ENCODE measurements at regions not wholly inside any gene's neighbourhood (a gene's known extent, or its start where the extent isn't known, plus 50 kb on each side); places are given as distances from the start of the nearest gene placed in this dataset.
"Not testable (repeated sequence)": the region's sequence is repeated elsewhere in the genome, so short reads cannot be mapped to it uniquely, and the experiment has no call there.

DNA sequence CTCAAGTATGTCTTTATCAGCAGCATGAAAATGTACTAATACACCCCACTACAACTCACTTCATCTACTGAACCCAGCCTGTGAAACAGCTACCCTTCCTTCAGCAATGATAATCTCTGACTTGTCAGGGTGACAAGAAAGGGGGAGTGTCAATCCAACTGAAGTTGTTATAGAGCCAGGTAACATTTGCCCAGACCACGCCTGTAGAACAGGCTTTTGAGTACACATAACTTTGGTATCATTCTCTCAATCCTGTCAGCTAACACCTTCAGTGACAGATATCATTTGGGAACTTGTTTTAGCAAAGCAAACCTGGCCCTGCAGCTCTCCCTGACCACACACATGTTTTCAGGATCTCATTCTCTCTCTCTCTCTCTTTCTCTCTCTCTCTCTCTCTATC lies 592.2 kb downstream of the SMARCA1 start:
- FAIRE-seq, result no peak

DNA sequence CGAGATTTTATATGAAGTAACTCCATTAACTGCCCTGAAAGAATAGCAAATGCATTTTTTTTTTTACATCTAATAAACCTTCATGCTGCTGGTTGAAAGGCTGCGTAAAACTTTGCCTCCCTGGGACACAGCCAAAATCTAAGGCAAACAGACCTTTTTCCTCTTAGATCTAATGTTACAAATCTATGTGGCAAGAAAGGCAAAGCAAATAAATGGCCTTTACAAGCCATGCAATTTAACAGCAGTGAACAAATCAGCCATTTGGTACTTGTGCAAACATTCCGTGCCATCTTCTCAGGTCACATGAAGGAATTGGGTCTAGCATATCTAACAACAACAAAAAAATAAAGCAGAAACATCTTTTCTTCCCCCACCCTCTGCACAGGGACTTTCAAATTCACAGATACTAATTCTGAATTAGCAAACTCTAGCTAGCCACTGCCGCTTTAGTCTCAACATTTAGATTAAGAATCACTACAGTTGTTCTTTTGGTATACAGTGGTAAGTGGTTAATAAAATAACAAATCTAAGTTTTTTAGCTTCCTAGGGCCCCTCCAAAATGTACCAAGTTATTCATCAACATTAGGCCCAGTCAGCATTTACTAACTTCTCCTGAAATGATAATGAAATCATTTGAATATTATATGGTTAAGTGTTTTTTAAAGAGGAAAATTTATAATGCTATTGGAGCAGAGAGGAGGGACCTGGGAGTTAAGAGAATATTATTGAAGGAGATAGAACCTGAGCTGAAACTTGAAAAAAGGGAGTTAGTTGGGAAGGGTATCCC lies 593.8 kb downstream of the SMARCA1 start:
- FAIRE-seq, result no peak

DNA sequence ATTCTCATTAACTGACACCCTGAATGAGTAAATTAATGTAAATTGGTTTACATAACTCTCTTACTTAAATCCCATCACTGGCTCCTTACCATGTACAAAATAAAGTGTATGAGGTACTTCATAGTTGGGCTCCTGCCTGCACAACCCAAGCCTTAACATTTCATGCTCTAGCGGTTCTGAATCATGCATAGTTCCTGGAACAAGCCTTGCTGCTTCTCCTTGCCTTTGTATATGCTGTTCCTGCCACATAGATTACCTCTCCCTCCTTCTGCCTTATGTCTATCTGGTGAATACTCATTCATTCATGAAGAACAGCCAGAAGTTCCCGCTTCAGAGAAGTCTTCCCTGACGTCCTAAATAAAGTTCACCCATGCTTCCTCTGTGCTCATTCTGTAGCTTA lies 594.7 kb downstream of the SMARCA1 start:
- FAIRE-seq, result no peak

DNA sequence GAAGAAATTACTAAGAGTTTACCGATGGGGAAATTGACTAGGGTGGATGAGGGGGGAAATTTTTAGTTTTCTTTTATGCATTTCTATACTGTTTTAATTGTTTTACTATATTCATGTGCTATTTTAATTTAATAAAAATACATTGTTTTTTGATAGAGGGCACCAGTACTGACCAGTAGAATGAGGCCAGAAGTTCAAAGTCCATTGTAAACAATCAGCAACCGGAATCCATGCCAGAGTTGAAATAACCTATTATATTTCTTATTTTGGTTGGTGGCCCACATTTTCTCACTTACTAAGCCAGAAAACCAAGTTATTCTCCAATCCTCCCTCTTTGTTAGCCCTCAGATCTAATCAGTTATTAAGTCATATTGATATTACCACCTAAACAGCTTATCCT lies 595.9 kb downstream of the SMARCA1 start:
- no peak for FAIRE-seq

DNA sequence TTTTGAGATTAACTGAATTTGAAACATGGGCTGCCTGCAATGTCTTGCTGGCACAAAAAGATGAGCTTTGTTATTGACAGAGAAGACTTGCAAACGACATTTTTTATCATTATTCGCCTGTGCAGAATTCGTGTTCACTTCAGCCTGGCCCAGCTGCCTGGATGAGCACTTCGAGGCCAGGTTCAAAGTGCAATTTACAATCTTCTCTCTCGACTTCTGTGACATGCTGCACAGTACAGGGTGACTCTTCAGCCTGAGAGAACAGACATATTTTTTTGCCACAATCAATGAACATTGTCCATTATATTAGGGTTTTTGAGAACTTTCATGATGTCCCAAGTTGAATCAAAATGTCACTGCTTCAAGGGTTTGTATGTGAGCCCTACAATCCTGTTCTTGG lies 616.5 kb downstream of the SMARCA1 start:
- no peak for FAIRE-seq

DNA sequence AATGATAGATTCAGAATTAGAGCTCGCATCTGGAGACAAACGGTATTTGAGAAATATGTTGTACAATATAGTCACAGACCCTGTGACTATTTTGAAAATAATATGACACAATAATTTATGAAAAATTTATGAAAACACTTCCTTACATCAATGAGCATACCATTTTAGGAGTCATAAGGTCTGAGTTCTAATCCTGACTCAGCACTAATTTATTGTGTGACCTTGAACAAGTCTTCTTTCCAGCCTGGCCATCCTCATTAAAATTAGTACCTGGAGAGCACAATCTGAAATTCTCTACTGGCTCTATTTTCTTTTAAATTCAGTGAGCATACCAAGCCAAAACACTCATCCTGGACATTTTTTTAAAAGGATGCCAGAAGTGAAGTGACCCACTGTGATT lies 622.3 kb downstream of the SMARCA1 start:
- FAIRE-seq, result no peak

DNA sequence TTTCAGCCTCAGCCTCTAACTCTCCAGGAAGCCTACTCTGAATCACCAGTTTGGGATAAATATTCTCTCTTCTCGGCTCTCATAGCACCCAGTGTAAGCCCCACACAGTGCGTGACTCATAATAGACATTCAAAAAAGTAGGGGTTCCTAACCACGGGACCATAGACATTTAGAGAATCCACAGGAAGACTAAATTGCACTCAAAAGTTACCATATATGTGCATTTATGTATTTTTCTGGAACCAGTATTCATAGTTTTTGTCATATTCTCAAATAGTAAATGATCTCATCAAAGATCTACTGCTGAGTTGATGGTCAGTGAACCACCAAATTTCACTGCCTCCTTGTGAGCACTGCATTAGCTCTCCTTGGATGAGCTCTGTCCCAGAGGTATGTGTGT lies 625.7 kb downstream of the SMARCA1 start:
- no peak for FAIRE-seq

DNA sequence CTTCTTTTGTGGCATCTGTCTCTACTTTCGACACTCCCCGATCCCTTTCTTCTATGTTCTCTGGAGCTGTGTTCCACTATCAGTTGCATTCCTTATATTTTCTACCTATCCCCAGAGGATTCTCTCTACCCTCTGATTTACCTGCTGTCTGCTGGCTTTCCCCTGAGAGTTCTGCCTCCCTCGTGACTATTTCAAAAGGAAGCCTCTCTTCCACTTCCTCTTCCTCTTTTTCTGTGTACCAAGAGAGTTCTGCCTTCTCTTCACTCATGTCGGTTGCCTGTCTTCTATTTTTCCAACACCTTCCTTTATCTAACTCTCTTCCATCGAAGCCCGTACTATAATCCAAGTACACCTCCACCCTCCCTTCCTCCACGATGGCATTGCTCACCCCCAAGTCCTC lies 631.7 kb downstream of the SMARCA1 start:
- no peak for FAIRE-seq

DNA sequence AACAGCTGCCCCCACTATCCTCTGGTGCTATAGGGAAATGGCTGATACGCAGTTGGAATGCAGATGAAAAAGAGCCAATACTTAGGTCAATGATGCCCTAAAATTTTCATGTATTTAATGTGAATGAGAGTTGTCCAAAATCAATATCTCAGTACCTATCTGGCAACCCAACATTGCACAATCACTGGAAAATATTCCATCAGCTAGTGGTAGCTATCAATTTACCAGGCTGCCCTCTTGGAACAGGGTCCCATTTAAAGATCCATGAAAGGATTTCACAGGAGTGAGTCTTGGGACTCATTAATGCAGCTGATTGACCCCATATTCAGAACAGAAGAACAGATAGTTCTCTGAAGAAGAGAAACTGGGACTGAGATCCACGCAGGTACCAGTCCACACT lies 638.9 kb downstream of the SMARCA1 start:
- FAIRE-seq, result no peak

DNA sequence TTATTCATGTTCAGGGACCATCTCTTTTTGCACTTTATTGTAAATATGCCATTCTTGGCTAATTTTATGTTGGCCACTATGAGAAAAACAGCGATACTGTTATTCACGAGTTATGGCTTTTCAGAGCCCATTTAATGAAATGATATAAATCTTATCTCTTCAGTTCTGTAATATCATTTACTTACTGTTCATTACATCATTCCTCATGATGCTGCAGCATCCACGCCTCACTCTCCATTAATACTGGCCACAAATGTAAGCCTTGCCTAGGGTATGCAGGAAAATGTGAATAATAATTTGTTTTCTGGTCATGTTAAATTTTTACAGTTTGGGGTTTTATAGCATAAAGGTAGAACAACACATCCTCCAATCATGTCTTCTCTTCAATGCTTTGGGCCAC lies 639.6 kb downstream of the SMARCA1 start:
- no peak for FAIRE-seq

DNA sequence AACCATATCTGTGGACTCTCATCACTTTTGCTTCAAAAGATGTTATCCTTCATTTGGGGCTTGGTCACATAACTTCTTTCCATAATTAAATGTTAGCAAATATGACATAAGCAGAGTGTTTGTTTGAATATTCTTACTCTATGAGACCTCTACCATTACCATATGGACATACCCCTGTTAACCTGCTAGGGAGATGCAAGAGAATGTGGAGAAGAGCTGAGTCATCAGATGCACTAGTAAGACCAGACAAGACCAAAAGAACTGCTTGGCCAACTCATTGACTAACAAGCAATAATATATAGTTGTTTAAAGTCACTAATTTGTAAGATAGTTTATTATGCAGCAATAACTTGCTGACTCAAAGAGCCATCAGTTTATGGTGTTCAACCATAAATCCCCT lies 652.9 kb downstream of the SMARCA1 start:
- FAIRE-seq, result no peak

DNA sequence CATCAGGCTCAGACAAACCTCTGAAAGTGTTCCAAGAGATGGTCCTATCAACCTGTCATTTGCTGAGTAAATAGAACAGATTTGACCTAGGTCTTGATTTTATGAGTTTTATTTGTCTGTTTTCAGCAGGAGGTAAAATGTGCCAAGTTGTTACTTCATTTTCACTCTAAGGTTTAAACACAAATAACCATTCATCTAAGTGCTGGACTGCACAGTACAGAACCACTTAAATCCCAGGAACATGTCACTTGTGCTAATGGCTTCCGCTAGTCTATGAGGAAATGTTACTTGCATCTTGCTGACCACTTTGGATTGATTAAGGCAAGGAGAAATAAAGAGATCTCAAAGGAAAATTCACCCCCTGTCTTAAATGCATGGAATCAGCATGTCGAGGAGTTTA lies 660.7 kb downstream of the SMARCA1 start:
- FAIRE-seq, result no peak

DNA sequence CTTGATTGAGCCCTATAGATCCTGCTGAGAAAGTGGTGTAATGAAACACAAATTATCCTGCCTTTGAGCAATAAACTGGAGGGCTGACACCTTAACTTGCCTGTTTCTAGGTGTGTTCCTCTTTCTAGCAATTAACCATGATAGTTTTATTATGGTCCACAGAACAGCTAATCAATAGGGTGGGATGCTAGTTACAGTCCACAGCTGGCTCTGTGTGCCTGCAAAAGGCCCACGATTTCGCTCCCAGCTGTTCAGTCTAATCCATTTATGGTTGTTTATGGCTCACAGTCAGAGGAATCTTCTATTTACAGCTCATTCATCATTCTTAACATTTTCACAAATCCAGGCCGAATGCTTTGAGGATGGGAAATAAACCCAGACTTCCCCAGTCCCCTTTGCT lies 674.9 kb downstream of the SMARCA1 start:
- FAIRE-seq, result no peak

DNA sequence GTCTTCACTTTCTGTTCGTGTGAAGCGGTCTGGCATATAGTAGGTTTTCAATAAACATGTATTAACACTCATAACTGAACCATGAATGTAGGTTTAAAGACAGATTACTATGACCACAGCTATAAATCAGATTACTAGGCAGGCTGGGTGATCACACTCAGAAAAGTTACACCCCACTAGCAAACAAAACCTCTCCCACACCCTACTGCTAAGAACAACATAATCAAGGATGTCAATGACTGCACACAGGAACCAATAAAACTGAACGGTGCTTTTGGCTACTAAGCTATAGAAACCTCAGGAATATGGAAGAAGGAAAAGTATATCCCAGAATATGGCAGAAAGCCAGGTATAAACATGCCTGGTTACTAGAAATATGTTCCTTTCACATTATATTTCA lies 676.9 kb downstream of the SMARCA1 start:
- FAIRE-seq, result no peak

DNA sequence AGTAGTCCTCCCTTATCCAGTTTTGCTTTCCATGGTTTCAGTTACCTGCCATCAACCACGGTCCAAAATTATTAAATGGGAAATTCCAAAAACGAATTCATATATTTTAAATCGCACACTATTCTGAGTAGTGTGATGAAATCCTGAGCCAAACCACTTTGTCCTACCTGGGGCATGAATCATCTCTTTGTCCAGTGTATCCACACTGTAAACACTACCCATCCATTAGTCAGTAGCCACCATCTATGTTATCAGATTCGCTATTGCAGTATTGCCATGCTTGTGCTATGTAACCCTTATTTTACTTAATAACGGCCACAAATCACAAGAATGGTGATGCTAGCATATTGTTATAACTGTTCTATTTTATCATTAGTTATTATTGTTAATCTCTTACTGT lies 704.6 kb downstream of the SMARCA1 start:
- FAIRE-seq, result no peak

DNA sequence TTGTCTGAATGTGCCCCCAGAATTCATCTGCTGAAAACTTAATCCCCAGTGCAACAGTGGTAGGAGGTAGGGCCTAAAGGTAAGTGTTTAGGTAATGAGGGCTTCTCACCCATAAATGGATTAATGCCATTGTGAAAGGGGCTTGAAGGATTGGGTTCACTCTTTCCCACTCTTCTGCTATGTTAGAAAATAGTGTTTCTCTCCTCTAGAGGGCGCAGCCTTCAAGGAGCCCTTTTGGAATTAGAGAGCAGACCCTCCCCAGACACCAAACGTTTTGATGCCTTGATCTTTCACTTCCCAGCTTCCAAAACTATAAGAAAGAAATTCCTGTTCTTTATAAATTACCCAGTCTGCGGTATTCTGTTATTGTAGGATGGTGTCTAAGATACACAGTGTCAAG lies 706.4 kb downstream of the SMARCA1 start:
- FAIRE-seq, result no peak

DNA sequence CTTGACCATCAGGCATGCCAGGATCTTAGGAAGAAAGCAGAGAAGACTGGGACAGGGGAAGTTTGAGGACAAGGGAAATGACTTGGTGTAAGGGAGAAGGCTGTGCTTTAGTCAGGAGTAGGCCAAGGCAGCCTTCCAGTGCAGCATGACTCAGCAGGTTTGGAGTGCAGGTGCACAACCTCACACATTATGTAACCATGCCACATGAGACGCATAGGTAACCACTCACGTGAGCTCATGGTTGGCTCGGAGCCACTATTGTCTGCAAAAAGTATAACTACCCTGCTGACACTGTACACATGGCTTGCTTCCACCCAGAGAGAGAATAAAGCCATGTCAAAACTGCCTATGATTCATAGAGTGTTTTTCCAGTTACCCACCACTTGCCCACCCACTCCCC lies 715.9 kb downstream of the SMARCA1 start:
- no peak for FAIRE-seq

DNA sequence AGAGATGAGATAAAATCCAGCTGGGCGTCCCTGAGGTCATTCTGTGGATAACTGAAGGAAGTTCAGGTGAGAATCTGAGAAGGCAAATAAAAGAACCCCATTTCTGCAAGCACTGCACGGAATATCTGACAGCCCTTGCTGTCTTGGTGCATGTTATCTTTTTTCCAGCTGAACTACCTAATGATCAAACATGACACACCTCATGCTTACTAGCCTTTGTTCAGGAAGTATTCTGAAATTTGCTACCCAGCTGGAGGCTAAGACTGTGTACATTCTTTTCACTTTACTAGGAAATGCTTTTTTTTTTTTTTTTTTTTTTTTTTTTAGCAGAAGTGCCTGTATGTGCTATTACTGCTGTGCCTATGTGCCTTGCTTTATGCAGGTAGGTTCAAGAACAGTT lies 718.1 kb downstream of the SMARCA1 start:
- FAIRE-seq, result no peak

DNA sequence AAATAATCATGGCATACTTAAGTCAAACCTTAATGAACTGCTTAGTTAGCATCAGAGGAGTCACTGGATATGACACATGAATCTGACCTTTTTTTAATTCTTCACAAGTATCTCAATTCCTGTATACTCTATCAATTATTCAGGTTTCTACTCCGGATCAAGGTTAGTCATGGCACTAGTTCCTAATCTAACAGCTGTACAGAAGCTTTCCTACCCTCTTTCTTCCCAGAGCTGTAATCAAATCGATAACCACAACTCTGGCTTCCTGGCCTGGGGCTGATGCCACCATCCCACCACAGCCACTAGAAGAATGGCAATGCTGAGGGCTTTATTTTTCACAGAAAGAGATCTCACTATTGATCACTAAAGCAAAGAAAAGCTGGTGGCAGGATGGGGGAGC lies 718.5 kb downstream of the SMARCA1 start:
- no peak for FAIRE-seq

DNA sequence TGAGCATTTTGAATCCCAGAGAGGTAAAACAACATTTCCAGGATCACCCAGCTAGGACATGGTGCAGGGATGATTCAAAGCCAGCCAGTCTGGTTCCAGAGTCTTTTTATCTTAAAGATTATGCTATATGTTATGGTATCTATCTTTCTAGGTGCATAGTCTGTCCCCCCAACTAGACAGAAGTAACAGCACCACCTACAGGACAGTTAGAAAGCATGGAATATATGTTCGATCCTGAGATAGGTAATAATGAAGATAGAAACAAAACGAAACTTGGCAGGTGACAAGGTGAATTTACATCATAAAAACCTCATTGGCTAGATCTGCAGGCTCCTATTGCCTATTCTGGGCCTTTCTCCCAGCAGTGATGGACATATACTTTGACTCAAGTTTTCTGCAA lies 723.2 kb downstream of the SMARCA1 start:
- FAIRE-seq, result no peak

DNA sequence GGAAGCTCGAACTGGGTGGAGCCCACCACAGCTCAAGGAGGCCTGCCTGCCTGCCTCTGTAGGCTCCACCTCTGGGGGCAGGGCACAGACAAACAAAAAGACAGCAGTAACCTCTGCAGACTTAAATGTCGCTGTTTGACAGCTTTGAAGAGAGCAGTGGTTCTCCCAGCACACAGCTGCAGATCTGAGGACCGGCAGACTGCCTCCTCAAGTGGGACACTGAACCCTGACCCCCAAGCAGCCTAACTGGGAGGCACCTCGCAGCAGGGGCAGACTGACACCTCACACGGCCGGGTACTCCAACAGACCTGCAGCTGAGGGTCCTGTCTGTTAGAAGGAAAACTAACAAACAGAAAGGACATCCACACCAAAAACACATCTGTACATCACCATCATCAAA lies 730.9 kb upstream of the ACTRT1 start:
- not testable (repeated sequence) for FAIRE-seq

DNA sequence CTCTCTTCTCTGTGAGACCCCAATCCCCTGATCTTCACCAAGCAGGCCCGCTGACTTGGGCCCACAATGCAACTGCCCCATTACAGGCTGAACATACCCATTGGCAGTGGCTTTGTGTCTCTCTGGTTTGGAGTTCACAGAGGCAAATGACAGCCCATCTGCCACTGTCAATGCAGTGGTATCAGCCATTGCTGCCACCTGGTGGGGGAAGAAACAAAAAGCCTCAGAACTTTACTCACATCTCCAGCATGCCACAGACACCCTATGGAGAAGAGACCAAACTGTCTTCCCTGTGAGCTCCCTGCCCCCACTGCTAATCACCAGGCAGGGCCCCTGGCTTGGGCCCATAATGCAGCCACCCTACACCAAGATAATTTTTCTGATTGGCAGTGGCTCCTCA lies 729.3 kb upstream of the ACTRT1 start:
- no peak for FAIRE-seq

DNA sequence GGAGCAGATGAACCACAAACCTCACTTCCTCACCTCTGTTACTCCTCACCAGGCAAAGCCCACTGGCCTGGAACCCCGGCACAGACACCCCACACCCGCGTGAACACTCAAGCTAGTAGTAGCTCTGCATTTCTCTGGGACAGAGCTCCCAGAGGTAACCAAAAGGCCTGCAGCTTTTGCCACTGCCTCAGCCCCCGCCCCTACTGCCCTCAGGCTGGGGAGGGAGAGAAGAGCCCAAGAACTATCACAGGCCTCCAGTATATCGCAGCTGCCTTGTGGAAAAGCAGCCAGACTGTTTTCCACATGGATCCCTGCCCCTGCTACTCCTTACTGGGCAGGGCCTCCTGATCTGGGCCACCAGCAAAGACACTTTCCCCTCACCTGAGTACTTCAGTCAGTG lies 728.7 kb upstream of the ACTRT1 start:
- no peak for FAIRE-seq

DNA sequence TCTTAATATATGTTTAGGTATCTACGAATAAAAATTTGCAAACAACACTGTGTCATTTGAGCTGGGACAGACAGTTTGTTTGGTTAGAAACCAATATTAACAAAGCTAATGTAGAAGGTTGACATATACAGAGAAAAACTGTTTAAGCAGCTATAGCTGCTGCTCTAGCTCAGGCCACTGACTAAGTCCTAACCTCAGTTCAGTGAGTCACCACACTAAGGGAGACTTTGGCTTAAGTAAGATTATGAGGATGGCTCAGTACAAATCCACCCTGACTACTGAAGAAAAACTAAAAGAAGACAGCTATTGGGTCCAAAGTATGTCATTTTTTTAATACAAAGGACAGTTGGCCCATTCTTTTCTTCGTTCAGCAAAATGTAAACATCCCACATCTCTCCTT lies 717.3 kb upstream of the ACTRT1 start:
- FAIRE-seq, result no peak

DNA sequence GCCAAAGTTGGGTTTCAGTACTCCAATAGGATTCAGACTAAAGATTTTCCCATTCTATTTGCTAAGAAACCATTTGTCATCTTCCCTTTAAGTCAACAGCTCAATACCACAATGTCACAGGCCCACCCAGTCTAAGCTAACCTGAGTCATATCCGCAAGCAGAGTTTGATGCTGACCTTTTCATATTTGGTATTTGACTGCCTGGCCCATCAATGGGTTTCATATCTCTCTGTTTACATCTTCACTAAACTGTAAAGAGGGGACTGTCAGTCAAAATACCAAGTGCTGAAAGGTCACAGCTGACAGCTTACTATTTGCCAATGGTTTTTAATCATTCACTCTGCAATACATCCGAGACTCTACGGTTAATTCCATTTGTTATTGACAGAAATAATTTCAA lies 707.5 kb upstream of the ACTRT1 start:
- FAIRE-seq, result no peak

DNA sequence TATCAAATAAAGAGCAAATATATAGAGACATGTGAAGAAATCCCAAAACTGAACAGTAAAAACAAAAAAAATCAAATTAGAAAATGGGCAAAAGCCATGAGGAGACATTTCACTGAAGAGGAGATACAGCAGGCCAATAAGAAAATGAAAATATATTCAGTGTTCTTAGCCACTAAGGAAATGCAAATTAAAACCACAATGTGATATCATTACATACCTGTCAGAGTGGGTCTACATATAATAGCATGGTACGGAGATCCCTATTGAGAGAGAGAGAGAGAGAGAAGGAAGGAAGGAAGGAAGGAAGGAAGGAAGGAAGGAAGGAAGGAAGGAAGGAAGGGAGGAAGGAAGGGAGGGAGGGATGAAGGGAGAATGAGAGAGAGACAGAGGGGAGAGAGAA lies 707.0 kb upstream of the ACTRT1 start:
- no peak for FAIRE-seq

Measured in TTC549 (cell line).